ENCODE measurements at regions not wholly inside any gene's neighbourhood (a gene's known extent, or its start where the extent isn't known, plus 50 kb on each side); places are given as distances from the start of the nearest gene placed in this dataset.

- TF ChIP-seq POLR2A (IDR thresholded peaks at IDR 0.05; ENCODE audit: low read depth, low read length) (no peak), POLR2AphosphoS5 (IDR thresholded peaks at IDR 0.05; ENCODE audit: low read depth, low read length) (no peak), TAF1 (IDR thresholded peaks at IDR 0.05; ENCODE audit: borderline replicate concordance, low read depth, low read length) (no peak)
Observed at GRCh38 chr2:121944072-121944831, 188.8 kb downstream of the TSN start.
